Head of caudate nucleus (tissue), 42 donors: ENCODE measurements at regions not wholly inside any gene's neighbourhood (a gene's known extent, or its start where the extent isn't known, plus 50 kb on each side); places are given as distances from the start of the nearest gene placed in this dataset.

Experiments
- DNase-seq, 42 donors: peaks; one replicate each; pipeline versions ENCODE4 v3.0.0 to v3.0.0-alpha.2; 2020 to 2021; ENCODE audit warnings: mixed read lengths in 7 of 42
- intact Hi-C: fragments of 100-400 bp; cut with DNase I; formaldehyde crosslinking; loops from one replicate; pipeline ENCODE4 v1.15.0; 2022

DNA sequence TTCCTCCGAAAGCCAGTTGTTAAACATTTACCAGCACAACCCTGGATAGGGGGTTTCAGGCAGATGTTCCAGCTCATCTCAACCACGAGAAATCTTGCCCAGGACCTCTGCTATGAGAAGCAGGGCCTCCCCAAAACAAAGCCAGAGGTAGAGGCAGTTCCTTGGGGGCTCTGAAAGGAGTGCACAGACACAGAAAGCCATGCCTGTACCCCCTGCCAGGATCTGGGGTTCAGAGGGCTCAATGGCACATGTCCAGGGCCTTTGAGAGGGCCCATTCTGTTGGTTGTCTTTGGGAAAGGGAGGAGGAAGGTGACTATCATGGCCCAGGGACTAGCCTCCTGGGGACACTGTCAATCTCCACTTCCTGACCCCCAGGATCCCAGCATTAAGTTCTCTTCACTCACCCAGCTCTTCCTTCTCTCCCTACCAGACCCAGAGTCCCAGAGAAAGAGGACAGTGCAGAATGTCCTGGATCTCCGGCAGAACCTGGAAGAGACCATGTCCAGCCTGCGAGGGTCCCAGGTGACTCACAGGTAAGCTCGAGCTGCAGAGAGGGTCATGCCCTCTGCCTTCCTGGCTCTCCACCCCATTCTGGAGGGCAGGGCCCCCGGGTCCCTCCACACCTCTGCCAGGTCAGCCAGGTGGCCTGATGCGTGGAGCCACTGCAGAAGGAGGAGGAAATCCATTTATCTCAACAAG is 116.4 kb upstream of the IPO9 start:
- intact Hi-C loops = no loop called here
- DNase-seq = peak in 4 of 42 donors; percentile 1 to 19 (median 12)

DNA sequence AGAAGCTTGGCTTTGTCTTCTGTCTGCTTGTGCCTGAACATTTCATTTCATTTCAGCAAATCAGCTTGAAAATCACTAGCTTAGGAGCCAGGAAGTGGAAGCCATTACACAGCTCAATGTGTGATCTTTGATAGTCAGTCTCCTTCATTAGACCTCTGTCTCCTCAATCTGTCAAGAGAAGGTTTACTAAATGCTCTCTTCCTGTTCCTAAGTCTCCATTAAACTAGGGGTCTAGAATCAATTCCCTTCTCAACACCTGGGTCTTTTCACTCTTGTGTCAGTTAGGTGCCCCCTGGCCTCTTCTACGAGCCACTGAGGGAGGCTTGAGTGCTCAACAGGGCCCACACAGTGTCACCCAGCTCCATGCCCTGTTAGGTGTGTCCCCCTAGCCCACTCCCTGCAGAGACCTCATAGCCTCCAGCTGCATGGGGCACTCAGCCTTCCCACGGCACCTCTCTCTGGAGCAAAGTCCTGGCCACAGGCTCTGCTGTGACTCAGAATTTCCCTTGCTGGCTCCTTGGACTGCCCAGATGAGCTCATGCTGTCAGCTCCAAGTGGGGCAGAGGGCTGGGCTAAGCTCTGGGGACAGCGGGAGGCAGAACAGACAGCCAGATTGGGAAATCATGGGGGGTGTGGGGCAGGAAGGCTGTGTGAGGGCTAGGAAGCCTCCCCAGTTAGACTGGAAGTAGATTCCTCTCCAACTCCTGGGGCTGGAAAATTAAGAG is 115.7 kb upstream of the IPO9 start:
- DNase-seq = peak; percentile 53 to 94 (median 75)
- intact Hi-C loops = no loop called here

DNA sequence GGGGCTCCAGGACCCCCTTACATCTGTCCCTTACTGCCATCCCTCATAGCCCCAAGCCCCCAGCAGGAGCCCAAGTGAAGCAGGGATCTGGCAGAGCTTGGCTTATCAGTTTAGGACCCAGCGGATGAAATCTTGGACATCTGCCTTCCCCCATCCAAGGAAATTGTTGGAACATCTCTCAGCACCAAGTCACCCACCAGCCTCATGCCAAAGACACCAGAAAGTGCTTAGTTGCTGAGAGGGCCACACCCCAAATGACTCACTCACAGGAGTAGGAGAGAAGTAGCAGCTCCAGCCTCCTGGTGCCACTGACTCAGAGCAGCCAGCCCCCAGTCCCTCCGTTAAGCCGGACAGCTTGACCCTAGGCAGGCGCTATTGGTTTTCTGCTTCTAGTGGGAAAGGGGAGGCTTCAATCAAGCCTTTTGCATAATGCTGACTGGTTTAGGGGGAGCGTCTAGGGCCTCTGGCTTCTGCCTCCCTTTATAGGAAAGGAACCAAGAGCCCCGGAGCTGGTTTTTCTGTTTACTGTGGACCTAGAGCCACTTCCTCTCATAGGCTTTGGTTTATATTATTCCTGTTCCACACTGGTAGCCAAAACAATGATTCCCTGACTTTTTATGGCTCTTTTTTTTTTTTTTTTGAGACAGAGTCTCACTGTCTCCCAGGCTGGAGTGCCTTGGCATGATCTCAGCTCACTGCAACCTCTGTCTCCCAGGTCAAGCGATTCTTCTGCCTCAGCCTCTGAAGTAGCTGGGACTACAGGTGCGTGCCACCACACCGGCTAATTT is 114.2 kb upstream of the IPO9 start:
- peak in 36 of 42 donors; percentile 27 to 94 (median 67) for DNase-seq
- intact Hi-C loops = no loop called here

DNA sequence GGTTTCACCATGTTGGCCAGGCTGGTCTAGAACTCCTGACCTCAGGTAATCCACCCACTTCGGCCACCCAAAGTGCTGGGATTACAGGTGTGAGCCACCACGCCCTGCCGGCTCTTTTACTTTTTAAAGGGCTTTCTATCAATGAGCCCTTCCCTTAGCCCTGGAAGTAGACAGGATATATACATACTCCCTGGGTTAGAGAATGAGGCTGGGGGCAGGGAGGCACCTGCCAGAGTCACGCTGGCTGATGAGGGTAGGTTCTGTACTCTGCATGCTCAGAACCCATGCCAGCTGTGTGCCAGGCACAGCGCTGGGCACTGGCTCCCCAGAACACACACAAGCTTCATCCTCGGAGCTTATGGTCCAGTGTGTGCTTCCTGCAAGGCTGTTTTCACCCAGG is 113.6 kb upstream of the IPO9 start:
- DNase-seq = peak in 4 of 42 donors; percentile 15 to 43 (median 26)
- intact Hi-C loops = no loop called here

DNA sequence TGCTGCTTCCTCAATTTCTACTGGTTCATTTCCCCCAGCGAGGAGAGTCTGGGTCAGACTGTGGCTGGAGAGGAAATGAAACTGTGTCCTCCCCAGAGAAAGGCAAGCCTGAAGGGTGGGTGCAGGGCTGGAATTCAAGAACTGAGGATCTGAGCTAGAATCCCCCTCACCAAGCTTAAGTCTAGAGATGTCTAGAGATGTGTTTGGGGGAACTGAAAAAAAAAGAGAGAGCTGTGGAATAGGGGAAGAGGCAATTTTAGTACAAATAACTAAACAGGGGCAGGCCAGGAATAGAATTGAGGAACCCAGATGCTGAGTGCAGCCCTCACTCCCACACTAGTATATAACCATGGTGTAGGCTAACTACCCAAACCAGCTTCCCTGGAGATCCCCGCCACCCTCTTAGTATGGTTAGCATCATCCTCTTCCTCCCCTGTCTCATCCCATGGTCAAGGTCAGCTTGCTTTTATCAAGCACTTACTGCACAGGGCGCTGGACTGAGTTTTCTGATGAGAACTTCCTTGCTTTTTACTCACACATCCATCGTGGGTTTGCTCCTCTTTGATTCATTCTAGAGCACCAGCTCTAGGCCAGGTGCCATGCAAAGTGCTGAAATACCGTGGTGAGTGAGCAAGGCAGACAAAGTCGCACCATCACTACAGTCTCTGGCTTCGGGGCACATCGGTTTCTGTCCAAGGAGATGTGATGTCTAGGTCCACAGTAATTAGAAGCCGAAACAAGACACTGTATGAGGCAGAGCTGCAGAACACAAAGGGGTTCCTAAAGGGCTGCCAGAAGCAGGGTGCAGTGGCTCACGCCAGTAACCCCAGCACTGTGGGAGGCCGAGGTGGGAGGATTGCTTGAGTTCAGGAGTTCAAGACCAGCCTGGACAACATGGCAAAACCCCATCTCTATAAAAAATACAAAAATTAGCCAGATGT is 112.9 kb upstream of the IPO9 start:
- intact Hi-C loops = no loop called here
- DNase-seq = peak in 9 of 42 donors; percentile 16 to 56 (median 47)

DNA sequence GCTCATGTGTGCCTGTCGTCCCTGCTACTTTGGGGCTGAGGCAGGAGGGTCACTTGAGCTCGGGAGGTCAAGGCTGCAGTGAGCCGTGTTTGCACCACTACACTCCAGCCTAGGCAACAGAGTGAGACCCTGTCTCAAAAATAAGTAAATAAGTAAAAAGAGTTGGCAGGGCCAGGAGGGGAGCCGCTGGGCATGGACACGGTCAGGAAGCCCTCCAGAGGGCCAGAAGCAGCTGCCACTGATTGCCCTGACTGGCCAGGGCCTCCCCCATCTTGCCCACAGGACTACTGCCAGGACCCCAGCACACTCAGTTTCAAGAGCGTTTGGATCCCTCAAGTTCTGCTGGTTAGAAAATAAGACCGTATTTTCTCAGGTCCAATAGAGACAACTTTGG is 112.2 kb upstream of the IPO9 start:
- peak in 3 of 42 donors; percentile 5 to 27 (median 11) for DNase-seq
- intact Hi-C loops = no loop called here

DNA sequence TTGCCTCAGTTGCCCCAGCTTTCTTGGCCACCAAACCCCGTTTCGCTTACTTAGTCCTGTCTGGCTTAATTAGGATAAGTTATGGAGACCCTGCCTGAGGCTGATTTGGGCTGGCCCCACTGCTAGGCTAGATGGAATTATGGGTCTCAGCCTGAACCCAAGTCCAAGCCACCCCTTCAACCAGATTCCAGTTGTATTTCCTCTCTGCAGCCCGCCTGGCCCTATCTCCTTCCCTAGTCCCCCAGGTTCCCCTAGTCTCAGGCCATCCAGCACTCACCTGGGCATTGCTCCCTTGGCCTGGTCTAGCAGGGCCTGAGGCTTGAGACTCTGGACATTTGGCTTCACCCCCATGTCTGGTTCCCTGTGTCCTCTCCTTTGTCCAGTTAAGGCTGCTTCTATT is 111.7 kb upstream of the IPO9 start:
- DNase-seq = peak in 2 of 42 donors; percentile 10 to 24
- intact Hi-C loops = no loop called here

DNA sequence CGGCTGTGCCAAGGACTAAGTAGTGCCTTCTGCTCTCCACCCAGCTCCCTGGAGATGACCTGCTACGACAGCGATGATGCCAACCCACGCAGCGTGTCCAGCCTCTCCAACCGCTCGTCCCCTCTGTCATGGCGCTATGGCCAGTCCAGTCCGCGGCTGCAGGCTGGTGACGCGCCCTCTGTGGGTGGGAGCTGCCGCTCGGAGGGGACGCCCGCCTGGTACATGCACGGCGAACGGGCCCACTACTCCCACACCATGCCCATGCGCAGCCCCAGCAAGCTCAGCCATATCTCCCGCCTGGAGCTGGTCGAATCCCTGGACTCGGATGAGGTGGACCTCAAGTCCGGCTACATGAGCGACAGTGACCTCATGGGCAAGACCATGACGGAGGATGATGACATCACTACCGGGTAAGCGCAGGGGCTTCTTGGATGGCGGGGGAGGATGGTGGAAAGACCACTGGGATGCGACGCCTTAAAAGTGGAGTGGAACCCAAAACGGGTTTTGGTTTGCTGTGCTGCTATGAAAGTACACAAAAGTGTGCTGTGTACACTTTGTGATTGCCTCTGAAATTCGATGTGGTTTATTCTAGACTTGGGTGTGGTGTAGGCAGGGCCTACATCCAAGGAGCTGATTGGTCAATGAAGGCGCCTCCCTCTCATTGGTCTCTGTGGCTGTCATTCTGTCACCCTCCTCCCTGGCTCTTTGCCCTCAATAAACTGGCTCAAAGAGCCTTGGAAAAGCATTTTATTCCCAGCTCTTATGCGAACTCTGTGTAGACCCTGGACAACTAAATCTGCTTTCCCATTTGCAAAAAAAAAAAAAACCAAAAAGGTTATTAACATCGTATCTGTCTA is 110.4 kb upstream of the IPO9 start:
- intact Hi-C loops = no loop called here
- peak in 26 of 42 donors; percentile 42 to 87 (median 70) for DNase-seq

DNA sequence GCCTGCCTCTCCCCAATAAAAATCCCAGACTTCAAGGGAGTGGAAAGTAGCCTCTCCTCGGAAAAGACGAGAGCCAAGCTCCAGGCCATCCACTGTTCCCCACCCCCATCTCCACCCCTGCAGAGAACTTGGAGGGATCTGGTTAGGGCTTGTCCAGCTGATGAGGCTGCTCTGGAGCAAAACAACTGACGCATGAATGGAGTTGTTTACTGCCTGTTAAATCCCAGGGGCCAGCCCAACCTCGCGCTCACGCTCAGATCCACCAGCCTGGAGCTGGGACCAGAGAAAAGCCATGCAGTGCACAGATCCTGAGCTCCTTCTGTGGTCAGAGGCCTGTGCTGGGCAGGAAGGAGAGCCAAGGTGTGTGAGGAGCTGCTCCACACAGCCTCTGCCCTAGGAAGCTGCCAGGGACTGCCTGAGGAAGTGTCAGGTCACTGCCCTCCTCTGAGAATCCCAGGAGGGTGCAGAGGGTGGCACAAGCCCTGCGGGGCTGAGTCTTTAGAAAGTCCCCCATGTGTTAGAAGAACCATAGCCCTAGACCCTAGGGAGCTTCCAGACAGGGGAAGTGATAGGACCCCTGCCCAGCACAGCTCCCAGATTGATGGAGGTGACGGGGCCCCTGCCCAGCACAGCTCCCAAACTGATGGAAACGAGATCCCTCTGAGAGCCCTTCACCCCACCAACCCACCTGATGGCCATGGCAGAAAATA is 109.0 kb upstream of the IPO9 start:
- peak; percentile 35 to 91 (median 79) for DNase-seq
- intact Hi-C loops = no loop called here

DNA sequence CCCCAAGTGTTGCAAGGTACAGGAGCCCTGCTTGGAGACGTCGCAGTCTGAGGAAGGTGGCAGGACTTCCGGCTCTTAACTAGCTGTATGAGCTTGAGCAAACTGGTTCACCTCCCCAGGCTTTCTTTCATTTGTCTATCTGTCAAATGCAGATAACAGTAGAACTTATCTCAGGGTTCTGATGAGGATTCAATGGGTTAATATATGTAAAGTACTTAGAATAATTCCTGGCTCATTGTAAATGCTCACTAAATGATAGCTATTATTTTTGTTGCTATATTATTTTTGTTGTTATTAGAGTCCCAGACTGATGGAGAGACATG is 108.5 kb upstream of the IPO9 start:
- DNase-seq = peak in 1 of 42 donors; percentile 3
- intact Hi-C loops = no loop called here

DNA sequence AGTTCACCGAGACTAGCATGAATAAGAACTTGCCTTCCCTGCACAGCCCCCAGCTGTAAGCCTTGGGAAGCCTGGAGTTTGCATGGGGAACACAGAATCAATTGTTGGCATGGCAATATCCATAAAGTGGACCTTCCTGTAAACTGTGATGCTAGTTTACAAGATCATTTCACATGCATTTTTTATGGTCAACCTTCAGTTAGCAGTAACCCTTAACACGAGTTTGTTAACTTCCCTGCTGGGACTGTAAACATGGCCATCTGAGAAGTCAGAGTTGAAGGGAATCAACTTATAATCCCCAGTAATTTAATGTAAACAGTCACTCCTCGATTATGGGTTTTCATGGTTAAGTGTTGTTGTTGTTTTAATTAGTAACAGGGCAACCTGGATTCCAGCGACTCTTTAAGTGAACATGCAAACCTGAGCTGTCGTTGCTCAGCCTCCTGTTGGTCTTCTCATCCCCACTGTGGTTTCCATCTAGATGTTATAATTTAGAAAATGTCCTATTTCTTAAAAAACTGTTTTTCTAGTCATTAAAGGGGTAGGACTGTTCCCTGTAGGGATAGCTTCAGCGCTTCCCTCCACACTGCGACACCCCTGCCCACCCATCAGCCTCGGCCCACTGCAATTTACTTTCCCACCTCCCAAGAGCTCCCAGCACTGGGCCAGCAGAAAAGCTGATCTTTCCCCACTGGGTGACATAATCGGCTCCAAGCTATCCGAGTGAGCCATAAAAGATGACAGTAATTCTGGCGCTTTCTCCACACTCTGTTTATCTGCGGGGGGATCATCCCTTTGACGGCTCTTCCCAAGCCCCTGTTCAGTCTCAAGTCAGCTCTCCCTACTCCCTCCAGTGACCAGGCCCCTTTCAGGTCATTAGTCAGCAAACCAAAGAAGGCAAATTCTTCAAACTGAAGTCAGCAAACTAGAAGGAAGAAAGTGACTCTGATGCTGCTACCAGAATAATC is 107.6 kb upstream of the IPO9 start:
- intact Hi-C loops = no loop called here
- peak in 6 of 42 donors; percentile 4 to 42 (median 18) for DNase-seq

DNA sequence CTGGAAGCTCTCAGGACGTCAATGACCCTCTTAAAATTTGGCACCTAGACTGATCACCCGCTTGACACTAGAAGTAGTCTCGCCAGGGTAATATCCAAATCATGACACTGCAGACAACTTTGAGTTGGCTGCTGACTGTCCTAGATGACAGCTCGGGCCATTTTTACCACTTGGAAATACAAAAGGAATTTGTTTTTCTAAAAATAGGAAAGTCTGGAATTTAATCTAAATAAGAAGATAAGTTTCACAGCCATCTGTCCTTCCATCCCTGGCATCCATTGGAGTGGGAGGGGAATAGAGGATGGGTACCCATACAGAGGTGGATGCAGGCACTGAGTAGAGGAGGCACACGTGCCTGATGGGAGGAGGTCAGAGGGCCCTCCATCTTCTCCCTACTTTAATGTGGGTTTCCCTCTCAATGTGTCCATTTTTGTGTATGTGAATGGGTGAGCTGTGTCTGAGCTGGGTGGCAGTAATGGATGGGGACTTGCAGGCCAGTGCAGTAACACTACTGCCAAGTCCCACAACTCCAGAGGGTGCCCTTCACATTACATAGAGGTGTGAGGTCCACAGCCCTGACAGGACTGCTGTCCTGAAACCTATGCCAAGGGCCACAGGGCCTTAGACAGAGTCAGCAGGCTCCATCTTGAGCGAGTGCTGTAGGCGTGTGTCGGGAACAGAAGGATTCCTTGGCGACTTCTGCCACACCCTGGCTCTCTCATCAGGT is 104.8 kb upstream of the IPO9 start:
- DNase-seq = peak in 8 of 42 donors; percentile 1 to 35 (median 12)
- intact Hi-C loops = no loop called here

DNA sequence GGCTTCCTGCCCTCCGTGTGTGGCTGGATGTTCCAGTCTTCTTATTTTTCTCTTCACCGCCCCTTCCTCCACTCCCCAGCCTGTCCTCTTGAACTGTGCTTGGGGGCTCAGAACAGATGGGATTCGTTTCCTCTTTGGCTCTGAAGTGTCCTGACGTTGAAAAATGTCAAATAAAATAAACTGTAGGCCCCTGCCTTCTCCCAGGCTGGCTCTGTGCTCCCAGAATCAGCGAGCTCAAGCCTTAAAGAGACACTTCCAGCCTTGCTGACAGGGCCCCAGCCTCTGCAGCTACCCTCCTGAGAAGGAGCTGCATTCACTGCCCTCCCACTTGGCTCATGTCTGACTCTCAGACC is 104.2 kb upstream of the IPO9 start:
- intact Hi-C loops = no loop called here
- DNase-seq = peak in 7 of 42 donors; percentile 1 to 38 (median 19)

DNA sequence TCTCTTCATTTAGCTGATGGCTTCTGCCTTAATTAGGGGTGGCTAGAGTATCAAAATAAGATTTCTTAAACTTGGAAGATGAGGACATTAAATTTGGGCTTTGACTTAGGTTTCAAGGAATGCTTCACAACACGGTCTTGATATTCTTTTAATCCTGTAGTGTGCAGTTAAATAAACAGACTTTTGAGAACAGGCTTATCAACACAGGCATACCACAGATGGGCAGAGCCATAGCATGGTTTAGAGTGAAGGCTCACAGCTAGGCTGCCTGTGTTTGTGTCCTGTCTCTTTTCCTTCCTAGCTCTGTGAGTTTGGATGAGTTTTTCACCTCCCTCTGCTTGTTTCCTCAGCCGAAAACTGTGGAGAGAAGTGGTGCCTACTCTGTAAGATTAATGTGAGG is 102.3 kb upstream of the IPO9 start:
- DNase-seq = peak in 1 of 42 donors; percentile 4
- intact Hi-C loops = no loop called here

DNA sequence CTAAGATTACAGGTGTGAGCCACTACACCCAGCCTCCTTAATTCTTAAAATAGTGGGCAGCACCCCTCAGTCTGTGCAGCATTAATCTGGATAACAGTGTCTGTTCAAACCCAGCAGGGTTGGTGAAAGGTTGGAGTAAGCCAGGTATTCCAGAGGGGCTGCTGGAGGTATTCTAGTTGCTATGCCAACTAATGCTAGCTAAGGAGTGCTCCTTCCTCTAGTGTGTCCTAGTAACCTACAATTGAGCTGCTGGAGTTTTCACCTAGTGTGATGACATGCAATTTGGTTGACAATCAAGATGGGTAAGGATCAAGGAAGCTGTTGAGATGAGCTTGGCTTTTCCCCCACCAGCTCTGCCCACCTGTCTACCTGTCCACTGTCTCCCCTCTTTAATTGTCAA is 100.2 kb upstream of the IPO9 start:
- intact Hi-C loops = no loop called here
- peak in 4 of 42 donors; percentile 2 to 11 (median 5) for DNase-seq
